ENCODE measurements at regions not wholly inside any gene's neighbourhood (a gene's known extent, or its start where the extent isn't known, plus 50 kb on each side); places are given as distances from the start of the nearest gene placed in this dataset.
"Not testable (repeated sequence)": the region's sequence is repeated elsewhere in the genome, so short reads cannot be mapped to it uniquely, and the experiment has no call there.

DNA sequence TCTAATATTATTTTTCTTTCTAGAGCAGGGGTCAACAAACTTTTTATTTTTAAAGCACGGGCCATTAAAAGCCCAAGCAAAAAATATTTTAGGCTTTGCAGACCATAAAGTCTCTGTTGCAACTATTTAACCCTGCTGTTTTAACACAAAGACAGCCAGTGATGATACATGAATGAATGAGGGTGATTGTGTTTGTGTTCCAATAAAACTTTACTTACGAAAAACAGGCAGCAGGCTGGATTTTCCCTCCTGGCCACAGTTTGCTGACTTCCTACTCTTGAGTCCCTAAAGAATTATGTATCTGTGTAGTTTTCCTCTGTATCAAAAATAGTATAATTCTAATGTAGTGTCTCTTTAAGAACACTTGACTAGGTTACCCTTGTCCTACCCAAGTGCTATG, 402.0 kb downstream of the ADCYAP1 start:
- DNase-seq, result no peak

DNA sequence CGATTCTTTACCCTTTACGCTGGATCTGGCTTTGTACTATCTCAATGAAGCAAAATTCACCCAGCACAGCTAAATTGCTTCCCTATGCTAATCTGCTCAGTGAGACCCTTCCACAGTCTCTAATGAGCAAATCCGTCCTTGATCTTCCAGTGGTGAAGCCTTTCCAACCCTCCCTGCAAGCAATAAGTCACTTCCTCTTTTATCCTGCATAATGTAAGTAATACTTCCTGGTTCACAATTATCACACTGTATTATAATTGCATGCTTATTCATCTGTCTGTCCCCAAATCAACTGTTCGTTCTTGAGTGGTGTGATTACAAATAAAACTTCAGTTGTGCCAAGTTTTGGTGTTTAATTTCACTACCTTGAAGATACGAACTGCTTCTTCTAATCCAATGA, 404.0 kb downstream of the ADCYAP1 start:
- no peak for DNase-seq

DNA sequence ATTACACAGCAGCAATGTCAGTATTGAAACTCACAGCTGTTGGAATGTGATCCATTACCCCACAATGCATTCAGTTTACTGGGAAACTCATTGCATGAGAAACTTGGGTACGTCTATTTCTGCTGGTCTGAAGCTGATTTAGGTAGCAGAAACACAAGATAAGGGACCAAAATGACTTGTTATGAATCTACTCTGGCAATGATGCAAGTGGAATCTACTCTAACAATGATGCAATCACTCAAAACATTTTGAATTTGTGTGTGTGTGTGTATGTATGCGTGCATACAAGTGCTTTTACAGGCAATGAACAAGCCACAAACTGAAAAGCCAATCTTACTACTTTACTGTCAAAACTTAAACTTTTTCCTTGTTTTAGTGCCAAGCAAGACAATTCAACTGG, 406.7 kb downstream of the ADCYAP1 start:
- DNase-seq, result no peak

DNA sequence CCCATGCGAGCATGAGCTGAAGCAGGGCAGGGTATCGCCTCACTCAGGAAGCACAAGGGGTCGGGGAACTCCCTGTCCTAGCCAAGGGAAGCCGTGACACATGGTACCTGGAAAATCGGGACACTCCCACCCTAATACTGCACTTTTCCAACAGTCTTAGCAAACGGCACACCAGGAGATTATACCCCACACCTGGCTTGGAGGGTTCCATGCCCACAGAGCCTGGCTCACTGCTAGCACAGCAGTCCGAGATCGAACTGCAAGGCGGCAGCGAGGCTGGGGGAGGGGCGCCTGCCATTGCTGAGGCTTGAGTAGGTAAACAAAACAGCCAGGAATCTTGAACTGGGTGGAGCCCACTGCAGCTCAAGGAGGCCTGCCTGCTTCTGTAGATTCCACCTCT, 430.7 kb downstream of the ADCYAP1 start:
- not testable (repeated sequence) for DNase-seq

DNA sequence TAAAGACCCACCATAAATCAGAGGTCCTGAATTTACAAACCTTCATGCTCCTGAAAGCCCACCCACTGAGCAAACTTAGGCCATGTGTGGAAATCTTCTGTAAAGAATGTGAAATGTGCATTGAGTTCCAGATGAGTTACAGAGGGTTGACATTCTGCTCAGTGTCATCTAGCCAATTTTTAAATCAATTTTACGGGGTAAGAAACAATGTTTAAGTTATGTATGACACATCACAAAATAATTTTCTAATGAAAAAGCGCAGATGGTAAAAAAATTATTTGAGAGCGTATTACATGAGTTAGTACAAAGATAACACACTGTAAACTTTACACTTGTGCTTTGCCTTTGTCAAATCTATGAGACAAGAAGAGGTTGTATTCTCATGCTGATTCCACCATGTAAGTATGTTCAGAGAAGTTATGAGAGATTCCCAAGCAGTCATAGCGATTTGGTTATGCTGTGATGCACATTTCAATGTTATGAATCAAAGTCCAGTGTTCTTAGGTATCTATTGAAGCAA, 446.3 kb downstream of the ADCYAP1 start:
- DNase-seq, result no peak

DNA sequence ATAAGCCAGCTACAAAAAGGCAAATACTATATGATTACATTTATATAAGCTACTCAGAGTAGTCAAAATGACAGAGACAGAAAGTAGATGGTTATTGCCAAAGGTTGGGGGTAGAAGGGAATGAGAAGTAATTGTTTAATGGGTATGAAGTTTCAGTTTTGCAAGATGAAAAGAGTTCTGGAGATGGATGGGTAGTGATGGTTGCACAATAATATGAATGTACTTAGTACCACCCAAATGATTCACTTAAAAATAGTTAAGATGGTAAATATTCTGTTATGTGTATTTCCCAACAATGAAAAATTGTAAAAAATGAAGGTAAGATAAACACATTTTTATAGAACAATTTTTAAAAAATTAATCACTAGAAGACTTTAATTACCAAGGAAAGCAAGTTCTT, 448.4 kb downstream of the ADCYAP1 start:
- no peak for DNase-seq

DNA sequence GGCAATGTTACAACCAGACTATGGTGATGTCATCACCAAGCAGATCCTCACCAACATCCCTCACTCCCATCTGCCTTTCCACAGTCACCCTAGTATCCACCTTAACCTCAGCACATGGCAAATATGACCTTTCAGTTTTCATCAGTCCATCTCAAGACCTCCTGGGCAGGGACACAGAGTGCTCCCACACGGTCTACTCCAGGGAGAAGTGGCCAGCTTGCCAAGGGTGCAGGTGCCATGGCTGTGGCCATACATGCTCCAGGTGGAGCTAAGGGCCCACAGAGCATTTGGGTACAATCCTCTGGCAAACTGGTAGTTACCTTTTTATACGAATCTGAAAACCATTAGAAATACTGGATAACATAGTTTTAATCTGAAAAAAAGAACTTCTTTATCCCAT, 453.1 kb downstream of the ADCYAP1 start:
- no peak for DNase-seq

DNA sequence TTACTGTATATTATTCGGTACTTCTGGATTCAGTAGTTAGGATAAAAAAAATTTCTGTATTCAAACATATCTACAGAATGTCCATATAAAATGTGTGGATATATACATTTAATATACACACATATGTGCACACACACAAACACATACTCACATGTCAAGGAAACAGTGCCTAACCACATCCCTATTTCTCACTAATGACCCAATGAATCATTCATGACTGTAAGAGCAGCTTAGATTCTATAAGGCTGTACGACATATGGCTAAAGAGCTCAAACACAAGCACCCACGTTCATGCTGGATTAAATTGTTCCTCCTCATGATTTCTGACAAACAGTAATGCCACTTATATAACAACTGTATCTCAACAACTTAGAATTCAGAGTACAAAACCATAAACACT, 457.3 kb downstream of the ADCYAP1 start:
- peak; percentile 15 for DNase-seq

DNA sequence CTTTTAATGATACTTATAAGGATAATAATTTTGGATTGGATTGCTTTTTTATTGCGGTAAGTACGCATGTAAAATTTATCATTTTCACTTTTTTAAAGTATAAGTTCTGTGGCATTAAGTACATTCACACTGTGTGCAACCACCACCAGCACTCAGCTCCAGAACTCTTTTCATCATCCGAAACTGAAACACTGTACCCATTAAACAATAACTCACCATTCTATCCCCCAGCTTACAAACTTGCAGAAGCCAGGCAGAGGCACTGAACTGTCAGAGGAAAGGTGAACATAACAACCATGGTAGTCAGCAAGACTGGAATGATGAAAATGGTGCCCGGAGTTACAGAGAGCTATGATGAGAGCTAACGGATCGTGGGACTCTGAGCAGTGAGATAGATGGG, 465.9 kb downstream of the ADCYAP1 start:
- DNase-seq, result no peak

DNA sequence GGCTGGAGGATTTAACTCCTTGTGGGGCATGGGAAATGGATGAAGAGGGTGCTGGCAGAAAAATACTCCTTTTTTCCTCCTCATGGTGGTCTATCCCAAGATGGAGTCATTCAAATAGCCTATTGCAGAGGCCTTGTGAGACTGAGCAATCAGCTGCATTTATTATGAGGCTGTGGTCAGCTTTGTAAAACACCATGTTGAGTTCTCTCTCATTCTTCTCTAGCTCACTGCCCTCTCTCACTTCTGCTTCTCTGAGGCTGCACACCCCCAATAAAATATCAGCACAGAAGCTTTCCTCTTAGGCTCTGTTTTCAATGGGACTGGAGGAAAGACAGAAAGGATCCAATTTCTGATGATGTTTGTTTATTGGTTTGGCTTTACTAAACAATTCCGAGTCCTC, 467.1 kb downstream of the ADCYAP1 start:
- DNase-seq, result no peak

DNA sequence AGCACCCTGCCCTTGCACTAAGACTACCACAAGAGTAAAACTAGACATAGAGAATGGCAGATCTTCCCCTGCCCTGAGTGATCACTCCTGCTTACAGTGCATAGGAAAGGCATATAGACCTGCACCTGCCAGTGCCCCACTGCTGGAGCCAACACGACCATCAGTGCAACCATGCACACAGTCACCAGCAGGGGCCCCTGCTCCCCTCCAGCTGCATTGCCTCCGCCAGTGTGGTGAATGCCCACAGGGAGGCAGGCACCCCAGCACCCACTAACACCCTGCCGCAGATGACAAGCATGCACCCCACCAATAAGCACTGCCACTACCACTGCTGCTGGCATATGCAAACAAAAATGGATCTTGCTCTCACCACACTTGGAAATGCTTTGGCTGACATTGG, 478.8 kb downstream of the ADCYAP1 start:
- DNase-seq, result no peak

DNA sequence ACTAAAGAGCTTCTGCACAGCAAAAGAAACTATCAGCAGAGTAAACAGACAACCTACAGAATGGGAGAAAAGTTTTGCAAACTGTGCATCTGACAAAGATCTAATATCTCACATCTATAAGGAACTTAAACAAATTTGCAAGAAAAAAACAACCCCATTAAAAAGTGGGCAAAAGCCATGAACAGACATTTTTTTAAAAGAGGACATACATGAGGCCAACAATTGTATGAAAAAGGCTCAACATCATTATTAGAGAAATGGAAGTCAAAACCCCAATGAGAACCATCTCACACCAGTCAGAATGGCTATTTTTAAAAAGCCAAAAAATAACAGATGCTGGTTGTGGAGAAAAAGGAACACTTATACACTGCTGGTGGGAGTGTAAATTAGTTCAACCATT, 483.8 kb downstream of the ADCYAP1 start:
- not testable (repeated sequence) for DNase-seq

DNA sequence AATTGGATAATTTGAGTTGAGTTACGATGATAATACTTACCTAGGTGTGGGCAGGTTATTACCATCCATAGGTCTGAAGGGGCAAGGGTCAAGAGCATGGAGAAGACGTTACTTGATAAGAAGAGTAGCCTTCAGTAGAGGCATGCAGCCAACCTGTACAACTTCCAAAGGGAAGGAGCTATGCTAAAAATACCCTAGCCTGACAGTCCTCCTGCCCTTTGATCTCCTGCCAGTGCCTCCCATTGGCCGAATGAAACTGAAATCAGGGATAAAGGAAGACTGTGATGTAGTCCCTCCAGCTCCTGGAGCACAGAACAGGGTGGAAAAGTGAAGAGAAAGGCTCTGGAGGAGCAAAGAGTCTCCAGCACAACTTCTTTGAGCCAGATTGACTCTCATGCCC, 487.4 kb downstream of the ADCYAP1 start:
- no peak for DNase-seq

DNA sequence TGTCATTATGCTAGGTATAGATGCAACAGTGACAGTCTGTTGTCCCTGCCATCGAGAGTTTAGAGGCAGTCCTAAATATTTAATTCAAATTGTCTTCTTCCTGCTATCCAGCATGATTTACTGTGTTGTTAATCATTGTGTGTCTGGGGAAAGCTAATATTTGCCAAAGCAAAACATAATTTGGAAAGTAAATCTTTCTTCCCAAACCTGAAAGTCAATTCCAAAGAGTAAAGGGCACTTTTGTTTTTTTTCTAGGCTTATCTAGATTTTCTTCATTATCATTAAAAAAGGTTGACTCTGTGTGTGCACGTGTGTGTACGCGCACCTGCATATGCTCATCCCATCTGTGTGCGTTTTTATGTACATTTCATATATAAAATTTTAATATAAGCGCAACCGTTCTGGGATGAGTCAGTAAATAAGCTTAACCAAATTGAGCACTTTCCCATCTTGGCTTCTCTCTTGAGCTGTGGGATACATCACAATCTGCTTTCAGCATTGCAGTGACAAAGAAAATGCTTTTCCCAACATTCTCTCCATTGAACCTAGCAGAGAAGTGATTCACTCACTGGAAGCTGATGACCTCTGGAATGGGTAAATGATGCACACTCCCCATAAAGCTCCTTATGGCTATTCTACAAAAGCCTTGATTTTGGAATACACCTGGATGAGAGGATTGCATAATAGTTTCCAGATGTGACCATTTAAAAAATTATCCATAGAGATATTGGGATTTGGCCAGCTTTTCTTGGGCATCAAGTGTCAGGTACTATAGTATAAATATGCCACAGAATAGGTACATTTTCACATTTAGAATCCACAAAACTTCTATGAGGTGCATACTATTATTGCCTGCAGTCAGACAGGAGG, 488.4 kb downstream of the ADCYAP1 start:
- DNase-seq, result no peak

DNA sequence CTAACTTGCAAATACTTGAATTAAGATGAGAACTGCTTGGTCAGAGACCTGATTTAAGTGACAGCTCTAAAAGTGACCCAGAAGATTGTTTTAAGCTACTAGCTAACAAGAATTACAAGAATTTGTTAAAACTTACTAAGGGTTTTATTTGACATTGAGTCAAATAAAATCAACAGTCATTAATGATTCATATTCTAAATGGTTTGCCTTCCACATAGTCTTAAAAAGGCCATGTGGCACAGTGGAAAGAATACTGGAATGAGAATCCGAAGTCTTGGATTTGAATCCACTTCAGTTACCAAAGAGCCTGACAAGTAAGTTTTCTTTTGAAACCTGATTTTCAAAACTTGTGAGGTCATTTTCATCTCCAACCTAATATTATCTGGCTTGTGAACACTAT, 489.3 kb downstream of the ADCYAP1 start:
- no peak for DNase-seq

DNA sequence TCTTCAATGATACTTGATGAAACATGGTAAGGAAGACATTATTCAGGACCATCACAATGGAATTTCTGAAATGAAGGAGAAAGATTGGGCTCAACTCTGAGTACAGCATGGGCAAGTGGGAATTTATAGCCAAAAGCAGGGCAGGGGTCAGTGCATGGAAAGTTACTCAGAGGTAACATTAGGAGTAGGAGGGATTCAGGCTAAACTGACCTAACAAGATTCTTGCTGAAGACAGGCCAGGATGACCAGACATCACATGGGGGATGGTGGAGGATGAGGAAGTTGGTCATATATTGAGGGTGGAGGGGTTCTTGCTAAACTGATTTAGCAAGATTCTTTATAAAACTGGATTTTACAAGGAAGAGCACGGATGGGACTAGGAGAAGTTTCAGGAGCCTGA, 489.8 kb downstream of the ADCYAP1 start:
- DNase-seq, result no peak

DNA sequence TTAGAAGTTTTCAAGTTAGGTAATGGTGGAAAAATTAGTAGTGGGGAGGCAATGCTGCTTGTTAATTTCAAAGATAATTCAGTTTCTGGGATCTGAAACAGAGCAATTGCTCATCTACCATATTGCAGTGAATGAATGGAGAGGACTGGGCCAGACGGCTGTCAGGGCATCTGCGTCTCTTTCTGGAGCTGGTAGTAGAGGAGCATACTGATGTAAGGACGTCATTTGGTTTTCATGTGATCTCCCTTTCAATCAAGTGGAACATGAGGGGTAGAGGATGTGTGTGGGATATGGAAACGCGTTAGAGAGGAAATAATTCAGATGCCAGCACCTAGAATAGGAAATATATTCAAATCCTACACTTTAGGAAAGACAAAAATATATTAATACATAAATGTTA, 490.3 kb downstream of the ADCYAP1 start:
- DNase-seq, result no peak

DNA sequence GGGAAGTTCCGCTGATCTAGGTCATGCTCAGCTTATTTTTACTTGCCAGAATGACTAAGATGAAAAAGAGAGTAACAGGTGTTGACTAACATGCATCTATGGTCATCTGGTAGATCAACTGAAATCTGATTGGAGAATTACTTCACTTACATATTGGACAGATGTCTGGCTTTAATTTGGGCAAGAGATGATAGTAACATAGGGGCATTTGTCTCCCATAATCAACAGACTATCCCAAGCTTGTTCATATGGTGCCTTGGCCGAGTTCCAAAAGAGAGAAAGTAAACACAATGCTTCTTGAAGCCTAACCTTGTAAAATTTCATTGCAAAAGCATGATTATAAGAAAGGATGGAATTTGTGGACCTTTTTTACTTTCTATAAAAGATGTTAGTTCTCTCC, 503.7 kb downstream of the ADCYAP1 start:
- peak; percentile 55 for DNase-seq

DNA sequence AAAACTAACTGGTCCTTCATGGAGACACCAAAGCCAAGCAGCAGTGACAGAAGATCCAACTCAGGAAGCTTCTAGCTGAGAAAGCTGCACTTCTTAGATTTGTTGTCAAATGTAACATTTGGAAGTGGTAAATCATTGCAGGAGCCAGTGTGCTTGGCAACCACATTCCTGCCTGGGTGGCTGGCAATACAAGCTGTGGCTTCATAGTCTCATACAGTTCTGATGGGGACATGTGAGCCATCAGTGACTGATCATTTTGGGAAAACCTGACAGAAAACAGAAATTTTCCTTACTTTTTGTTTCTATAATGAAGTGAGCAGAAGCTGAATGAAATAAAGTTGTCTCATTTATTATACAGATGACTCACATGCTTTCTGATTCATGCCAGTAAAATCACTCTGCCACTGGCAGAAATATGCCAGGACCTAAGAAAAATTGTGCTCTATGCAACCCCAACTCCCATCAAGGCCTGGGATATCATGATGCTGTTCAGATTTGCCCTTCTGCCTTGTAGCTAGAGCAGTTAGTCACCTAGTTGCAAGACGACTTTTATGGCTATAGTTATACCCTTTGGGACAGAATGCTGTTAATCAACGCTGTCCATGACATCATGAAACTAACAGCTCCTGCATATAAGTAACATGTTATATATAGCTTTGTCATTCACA, 508.1 kb downstream of the ADCYAP1 start:
- no peak for DNase-seq

DNA sequence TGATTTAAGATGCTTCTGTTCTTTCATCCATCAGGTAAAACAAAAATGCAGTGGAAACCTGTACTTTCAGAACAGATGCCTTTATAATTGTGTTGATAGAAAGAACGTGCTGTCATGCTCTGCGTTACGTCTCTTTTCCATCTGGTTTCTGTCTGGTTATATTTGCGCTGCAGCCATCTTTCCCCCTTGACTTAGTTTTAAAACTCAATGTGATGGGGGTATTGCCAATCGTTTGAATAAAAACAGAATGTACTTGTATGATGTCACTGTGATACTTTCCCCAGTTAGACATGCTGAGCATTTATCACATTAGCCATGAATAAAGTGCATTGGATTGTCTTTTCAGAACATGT, 508.6 kb downstream of the ADCYAP1 start:
- no peak for DNase-seq

DNA sequence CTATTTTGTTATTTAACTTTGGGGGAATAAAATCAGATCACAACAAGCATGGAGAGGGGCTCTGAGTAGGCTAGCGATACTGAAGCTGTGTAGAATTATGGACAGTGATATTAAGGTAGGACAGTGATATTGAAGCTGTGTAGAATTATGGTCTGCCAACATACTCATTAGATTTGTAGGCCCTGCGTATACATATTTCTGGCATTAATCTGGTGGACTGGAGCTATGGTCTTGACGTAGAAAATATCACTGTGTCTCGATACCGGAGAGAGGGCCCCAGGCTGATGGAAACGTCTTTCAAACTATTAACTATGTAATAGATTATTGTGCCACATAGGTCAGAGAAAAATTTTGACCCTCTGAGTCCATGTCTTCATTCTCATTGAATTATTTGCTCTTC, 511.4 kb downstream of the ADCYAP1 start:
- no peak for DNase-seq

DNA sequence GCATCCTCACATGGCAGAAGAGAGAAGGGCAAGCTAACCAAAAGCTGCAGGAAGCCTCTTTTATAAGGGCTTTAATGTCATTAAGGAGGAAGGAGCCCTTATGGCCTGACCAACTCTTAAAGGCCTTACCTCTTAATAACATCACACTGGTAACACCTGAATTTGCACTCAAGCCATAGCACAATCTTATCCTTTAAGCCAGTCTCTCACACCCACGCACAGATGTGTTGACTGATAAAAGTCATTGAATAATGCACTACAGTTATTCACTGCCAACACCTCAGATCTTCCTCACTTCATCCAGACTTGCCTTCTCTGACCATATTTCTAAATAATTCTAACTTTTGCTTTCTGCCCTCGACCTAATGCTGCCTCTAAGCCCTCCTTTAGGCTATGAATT, 516.8 kb downstream of the ADCYAP1 start:
- no peak for DNase-seq

DNA sequence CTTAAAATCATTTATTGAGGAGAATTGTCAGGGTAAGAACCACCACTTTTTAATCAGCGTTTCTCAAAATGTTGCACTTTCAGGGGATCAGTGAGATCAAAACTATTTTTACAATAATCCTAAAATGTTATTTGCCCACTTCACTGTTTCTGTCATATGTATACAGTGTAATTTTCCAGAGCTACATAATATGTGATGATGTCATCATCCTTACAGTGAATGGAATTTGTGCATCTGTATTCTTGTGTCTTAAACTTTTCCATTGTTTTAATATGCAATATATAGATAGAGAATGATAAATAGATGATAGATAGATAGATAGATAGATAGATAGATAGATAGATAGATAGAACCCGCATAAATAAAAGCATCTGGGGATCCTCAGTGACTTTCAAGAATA, 518.0 kb downstream of the ADCYAP1 start:
- no peak for DNase-seq

DNA sequence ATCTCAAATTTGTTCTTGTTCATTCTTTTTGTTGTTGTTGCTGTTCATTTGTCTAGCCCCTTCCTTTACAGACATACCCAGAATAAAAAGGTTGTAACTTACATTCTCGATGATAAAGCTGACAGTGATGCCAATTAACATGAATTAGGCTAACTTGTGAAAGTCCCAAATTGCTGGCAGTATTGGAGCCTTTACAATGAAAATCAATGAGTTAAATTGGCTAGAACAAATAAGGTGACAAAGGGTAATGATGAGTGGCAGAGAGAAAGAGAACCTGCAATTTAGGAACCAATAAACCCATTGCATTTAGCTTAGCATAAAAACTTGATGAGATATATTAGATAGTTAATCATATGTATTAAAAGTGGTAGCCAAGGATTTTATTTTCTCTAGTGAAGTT, 521.0 kb downstream of the ADCYAP1 start:
- no peak for DNase-seq

DNA sequence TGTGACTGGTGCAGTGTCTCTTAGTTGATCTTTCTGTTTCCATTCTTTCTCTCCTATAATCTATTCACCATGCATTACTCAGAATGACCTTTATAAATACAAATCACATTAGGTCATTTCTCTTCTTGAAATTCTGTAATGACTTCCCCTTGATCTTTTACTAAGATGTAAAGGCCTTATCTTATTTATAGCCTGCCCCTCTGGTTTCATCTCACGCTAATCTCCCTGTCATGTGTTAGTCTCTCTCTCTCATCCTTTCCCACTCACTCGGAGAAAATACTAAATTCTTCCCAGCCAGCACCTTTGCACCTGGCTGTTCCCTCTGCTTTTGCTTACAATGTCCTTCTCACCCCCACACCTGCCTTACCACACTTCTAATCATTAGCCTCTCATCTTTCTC, 530.8 kb downstream of the ADCYAP1 start:
- no peak for DNase-seq

Measured in NCI-H345 (cell line).